Adrenal gland (tissue), 5 donors: ENCODE measurements at regions not wholly inside any gene's neighbourhood (a gene's known extent, or its start where the extent isn't known, plus 50 kb on each side); places are given as distances from the start of the nearest gene placed in this dataset.

Experiments
- POLR2A ChIP-seq, 2 donors: fragments of 450-650 bp; IDR thresholded peaks; one replicate each; pipeline ENCODE4 v1.6.1; 2017; ENCODE audit warnings: antibody characterized with exemption in 2 of 2, mild to moderate bottlenecking in 2 of 2, moderate library complexity in 1 of 2
- TF ChIP-seq, protein P1 (sequence below), 6 experiments: fragments of 450-650 bp in 4 of 6; fragments of 200-600 bp in 2 of 6; sonication (generic) in 1 of 6; IDR thresholded peaks; 1 replicate in 5 of 6; 2 replicates in 1 of 6; pipeline versions ENCODE4 v1.5.1 to v1.8.0; 2016 to 2021; ENCODE audit warnings: antibody characterized with exemption in 6 of 6, mild to moderate bottlenecking in 2 of 6, moderate library complexity in 1 of 6
- donor health status: DM: no; HTN: no; CAD: no.

DNA sequence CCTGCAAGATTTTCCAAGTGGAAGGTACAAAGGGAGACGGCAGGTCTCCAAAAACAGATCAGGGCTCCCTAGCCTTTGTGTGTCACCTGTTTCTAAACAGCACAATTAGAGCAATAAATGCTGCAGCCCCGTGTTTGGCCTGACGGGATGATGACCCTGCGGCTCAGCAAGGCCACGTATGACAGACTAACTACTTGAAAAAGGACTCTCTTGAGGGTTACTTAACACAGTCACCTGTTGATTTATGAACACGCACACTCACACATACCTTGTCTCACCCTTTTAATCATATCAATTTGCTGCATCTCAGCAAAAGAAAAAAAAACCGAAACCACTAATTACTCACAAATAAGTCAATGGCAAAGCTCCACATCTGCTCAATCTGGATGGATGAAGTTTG lies 199.6 kb upstream of the GAS1 start:
- TF ChIP-seq, protein P1, sequence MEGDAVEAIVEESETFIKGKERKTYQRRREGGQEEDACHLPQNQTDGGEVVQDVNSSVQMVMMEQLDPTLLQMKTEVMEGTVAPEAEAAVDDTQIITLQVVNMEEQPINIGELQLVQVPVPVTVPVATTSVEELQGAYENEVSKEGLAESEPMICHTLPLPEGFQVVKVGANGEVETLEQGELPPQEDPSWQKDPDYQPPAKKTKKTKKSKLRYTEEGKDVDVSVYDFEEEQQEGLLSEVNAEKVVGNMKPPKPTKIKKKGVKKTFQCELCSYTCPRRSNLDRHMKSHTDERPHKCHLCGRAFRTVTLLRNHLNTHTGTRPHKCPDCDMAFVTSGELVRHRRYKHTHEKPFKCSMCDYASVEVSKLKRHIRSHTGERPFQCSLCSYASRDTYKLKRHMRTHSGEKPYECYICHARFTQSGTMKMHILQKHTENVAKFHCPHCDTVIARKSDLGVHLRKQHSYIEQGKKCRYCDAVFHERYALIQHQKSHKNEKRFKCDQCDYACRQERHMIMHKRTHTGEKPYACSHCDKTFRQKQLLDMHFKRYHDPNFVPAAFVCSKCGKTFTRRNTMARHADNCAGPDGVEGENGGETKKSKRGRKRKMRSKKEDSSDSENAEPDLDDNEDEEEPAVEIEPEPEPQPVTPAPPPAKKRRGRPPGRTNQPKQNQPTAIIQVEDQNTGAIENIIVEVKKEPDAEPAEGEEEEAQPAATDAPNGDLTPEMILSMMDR (IDR thresholded peaks at IDR 0.05) = no peak
- no peak for TF ChIP-seq POLR2A (IDR thresholded peaks at IDR 0.05)
